K562 (cell line): ENCODE measurements at regions not wholly inside any gene's neighbourhood (a gene's known extent, or its start where the extent isn't known, plus 50 kb on each side); places are given as distances from the start of the nearest gene placed in this dataset.

Experiments used
- ATAC-seq: fragments of 200-7000 bp; cut with Tn5 transposase; 3 replicates; pipeline ENCODE4 v1.9.1; 2020; ENCODE audit warnings: moderate library complexity
- BruUV-seq: library from RNA; stranded (reverse); fragments of 400-500 nt; replicated peaks from 2 replicates; lab custom pipeline; 2021; lab: Mats Ljungman, UMichigan
- CTCF ChIA-PET: fragments of 300-600 bp; formaldehyde crosslinking; extraction: SDS; loops from one replicate; lab custom pipeline; 2021; ENCODE audit warnings: low intra/inter-chr PET ratio; lab: Yijun Ruan, JAX
- POLR2A ChIA-PET: fragments of 300-600, 350-650 bp; sonication (Branson Sonifier 250); formaldehyde crosslinking; extraction: SDS; loops from one replicate; lab custom pipeline; 2021; ENCODE audit warnings: antibody characterized with exemption, inconsistent platforms; lab: Yijun Ruan, JAX
- DNase-seq, 4 experiments: peaks; one replicate each; pipeline versions ENCODE4 v3.0.0 to v3.0.0-alpha.2; 2011 to 2018; ENCODE audit warnings: low spot score in 3 of 4, mixed read lengths in 3 of 4; ENCODE audit errors: extremely low read depth in 1 of 4
- FAIRE-seq: peaks from 2 replicates; lab custom pipeline; 2011; peaks lifted over from hg19 to GRCh38; lab: Jason Lieb, UNC
- H2AFZ ChIP-seq: 2 replicates; pipeline ENCODE4 v1.6.0; 2011; ENCODE audit warnings: low read depth, low read length, control low read depth, inconsistent platforms
- H3K27ac ChIP-seq: fragments of 200-600 bp; 3 replicates; pipeline ENCODE4 v1.8.0; 2011; ENCODE audit warnings: low read depth, mild to moderate bottlenecking, control low read depth, inconsistent platforms, low read length, moderate library complexity, mixed read lengths; ENCODE audit errors: extremely low read depth
- H3K27me3 ChIP-seq, 2 experiments: fragments of 300-600 bp in 1 of 2; 2 replicates in 1 of 2; 3 replicates in 1 of 2; pipeline versions ENCODE4 v1.6.0 to v1.8.0; 2011; ENCODE audit warnings: inconsistent platforms in 2 of 2, low read length in 2 of 2, mild to moderate bottlenecking in 1 of 2, mixed read lengths in 1 of 2, moderate library complexity in 1 of 2; ENCODE audit not compliant: control insufficient read depth in 2 of 2, insufficient read depth in 2 of 2
- H3K36me3 ChIP-seq: fragments of 300-600 bp; 3 replicates; pipeline ENCODE4 v1.8.0; 2011; ENCODE audit warnings: mild to moderate bottlenecking, low read length, inconsistent platforms; ENCODE audit not compliant: control insufficient read depth, insufficient read depth
- H3K4me1 ChIP-seq, 2 experiments: fragments of 200-600 bp in 1 of 2; replicated peaks in 1 of 2; 2 replicates in 1 of 2; 3 replicates in 1 of 2; pipeline versions ENCODE4 v1.5.1 to v1.8.0; 2011; ENCODE audit warnings: inconsistent platforms in 2 of 2, low read length in 2 of 2, mild to moderate bottlenecking in 1 of 2, mixed read lengths in 1 of 2, moderate library complexity in 1 of 2; ENCODE audit not compliant: control insufficient read depth in 2 of 2, insufficient read depth in 2 of 2
- H3K4me2 ChIP-seq: 2 replicates; pipeline ENCODE4 v1.6.1; 2011; ENCODE audit warnings: low read length, control low read depth, inconsistent platforms, mixed read lengths; ENCODE audit not compliant: insufficient read depth
- H3K4me3 ChIP-seq: fragments of 200-600 bp; sonication (generic), shearing (Covaris generic); 2 replicates; pipeline ENCODE4 v1.5.1; 2016; ENCODE audit warnings: control low read depth, inconsistent platforms
- H3K79me2 ChIP-seq: fragments of 200-600 bp; 3 replicates; pipeline ENCODE4 v1.8.0; 2011; ENCODE audit warnings: low read length, inconsistent platforms; ENCODE audit not compliant: control insufficient read depth, insufficient read depth
- H3K9ac ChIP-seq, 2 experiments: 2 replicates each; pipeline versions ENCODE4 v1.6.0 to v1.6.1; 2011; ENCODE audit warnings: low read depth in 2 of 2, low read length in 2 of 2, control low read depth in 1 of 2, inconsistent platforms in 1 of 2, mild to moderate bottlenecking in 1 of 2, mixed read lengths in 1 of 2; ENCODE audit not compliant: insufficient read depth in 1 of 2
- H3K9me1 ChIP-seq: one replicate; pipeline ENCODE4 v1.6.0; 2011; ENCODE audit warnings: inconsistent platforms, mild to moderate bottlenecking, low read length, moderate library complexity; ENCODE audit not compliant: control insufficient read depth, insufficient read depth
- H3K9me3 ChIP-seq: replicated peaks from 2 replicates; pipeline ENCODE4 v1.5.1; 2011; ENCODE audit warnings: low read depth, low read length, inconsistent platforms; ENCODE audit not compliant: control insufficient read depth, insufficient read depth
- H4K20me1 ChIP-seq: replicated peaks from 2 replicates; pipeline ENCODE4 v1.6.1; 2011; ENCODE audit warnings: low read length, inconsistent platforms, mixed read lengths; ENCODE audit not compliant: control insufficient read depth, insufficient read depth
- CBFA2T3 ChIP-seq: fragments of 450-650 bp; IDR thresholded peaks from 2 replicates; pipeline ENCODE4 v1.6.1; 2017
- CEBPB ChIP-seq: fragments of 450-650 bp; IDR thresholded peaks from 2 replicates; pipeline ENCODE4 v1.6.1; 2016; ENCODE audit warnings: missing genetic modification characterization, missing compliant biosample characterization
- CHCHD3 ChIP-seq: fragments of 250-450 bp; sonication (Bioruptor Pico); IDR thresholded peaks from 2 replicates; pipeline ENCODE4 v2.1.2; 2022; ENCODE audit warnings: mild to moderate bottlenecking
- CREB1 ChIP-seq, 2 experiments: sonication (generic) in 1 of 2; formaldehyde crosslinking in 1 of 2; IDR thresholded peaks; 2 replicates each; pipeline versions ENCODE4 v1.6.1 to v1.8.0; 2012 to 2022; ENCODE audit warnings: inconsistent platforms in 1 of 2, mild to moderate bottlenecking in 1 of 2, missing genetic modification reagents in 1 of 2, moderate library complexity in 1 of 2
- HDAC3 ChIP-seq: fragments of 450-650 bp; IDR thresholded peaks from 2 replicates; pipeline ENCODE4 v1.6.1; 2018; ENCODE audit warnings: borderline replicate concordance, mild to moderate bottlenecking, moderate library complexity; ENCODE audit not compliant: partially characterized antibody
- NFXL1 ChIP-seq: fragments of 450-650 bp; formaldehyde crosslinking; IDR thresholded peaks from 2 replicates; pipeline ENCODE4 v1.4.0; 2021; ENCODE audit warnings: mild to moderate bottlenecking
- PCBP2 ChIP-seq: fragments of 200-400 bp; formaldehyde crosslinking; IDR thresholded peaks from 2 replicates; pipeline ENCODE4 v1.6.1; 2018; ENCODE audit warnings: low read length, low read depth, mild to moderate bottlenecking, moderate library complexity; ENCODE audit not compliant: poor library complexity, severe bottlenecking
- RBM39 ChIP-seq: fragments of 200-400 bp; formaldehyde crosslinking; optimal IDR thresholded peaks from 2 replicates; pipeline ENCODE3; 2018; ENCODE audit warnings: low read depth, low read length
- TAF7 ChIP-seq: fragments of 450-650 bp; IDR thresholded peaks from 2 replicates; pipeline ENCODE4 v1.6.1; 2016; ENCODE audit warnings: missing genetic modification characterization, missing compliant biosample characterization
- TCF3 ChIP-seq: sonication (generic); formaldehyde crosslinking; IDR thresholded peaks from 2 replicates; pipeline ENCODE4 v1.4.0; 2020; ENCODE audit warnings: mild to moderate bottlenecking, missing genetic modification reagents
- U2AF2 ChIP-seq: fragments of 200-400 bp; formaldehyde crosslinking; optimal IDR thresholded peaks from 2 replicates; pipeline ENCODE3; 2017; ENCODE audit warnings: low read depth, mild to moderate bottlenecking, low read length
- ZBTB49 ChIP-seq: sonication (generic); formaldehyde crosslinking; IDR thresholded peaks from 2 replicates; pipeline ENCODE4 v1.8.0; 2022; ENCODE audit warnings: missing genetic modification reagents, mild to moderate bottlenecking, borderline replicate concordance
- ZFX ChIP-seq: sonication (generic); formaldehyde crosslinking; IDR thresholded peaks from 2 replicates; pipeline ENCODE4 v1.8.0; 2022; ENCODE audit warnings: mild to moderate bottlenecking, missing genetic modification reagents, moderate library complexity
- ZNF445 ChIP-seq: fragments of 250-450 bp; sonication (Bioruptor Pico); IDR thresholded peaks from 2 replicates; pipeline ENCODE4 v1.4.0; 2020; ENCODE audit warnings: low read depth, mild to moderate bottlenecking, moderate library complexity
- ZNF668 ChIP-seq: fragments of 250-450 bp; sonication (Bioruptor Pico); IDR thresholded peaks from 2 replicates; pipeline ENCODE4 v1.8.0; 2022; ENCODE audit warnings: mild to moderate bottlenecking, inconsistent platforms
- whole genome bisulfite sequencing: fragments of 100-300 bp; shearing (Covaris generic); methylation state at CpG from one replicate; pipeline ENCODE4 v1.1.6; 2016; ENCODE audit warnings: low coverage, mixed read lengths; ENCODE audit not compliant: insufficient coverage; ENCODE audit errors: missing lambda C conversion rate; 5-methylcytosine and 5-hydroxymethylcytosine counted together
- in situ Hi-C: fragments of 300-500 bp; cut with MboI; formaldehyde crosslinking; loops from 4 replicates; pipeline ENCODE4 v1.15.0; 2018; ENCODE audit warnings: inconsistent platforms, mixed read lengths
- intact Hi-C: fragments of 100-400 bp; cut with micrococcal nuclease; formaldehyde crosslinking; loops from 2 replicates; pipeline ENCODE4 v1.14.2; 2022

- no peaks in the 10 kb centered on the region for H3K79me2 ChIP-seq
- BruUV-seq = no TSS peak
- H2AFZ ChIP-seq = no peak overlapping the region
- H4K20me1 ChIP-seq = no peaks in the 10 kb centered on the region
- no peaks in the 10 kb centered on the region for H3K36me3 ChIP-seq
- H3K27me3 ChIP-seq = no peaks in the 10 kb centered on the region
- ATAC-seq (no peak), DNase-seq (no peak), FAIRE-seq (no peak)
- POLR2A ChIA-PET = no interaction called here
- CTCF ChIA-PET = no interaction called here
- H3K9me3 ChIP-seq = no peaks in the 10 kb centered on the region; the same call in 1 of the 2 replicates
- no peak overlapping the region for H3K9ac ChIP-seq
- H3K4me3 ChIP-seq = no peak overlapping the region
- no peak overlapping the region for H3K27ac ChIP-seq
- H3K9me1 ChIP-seq = no peaks in the 10 kb centered on the region
- no peak for TF ChIP-seq TCF3 (CRISPR knock-in tag)
- no peak for TF ChIP-seq CHCHD3 (CRISPR knock-in tag)
- no peak for TF ChIP-seq TAF7 (tag)
- TF ChIP-seq ZFX (CRISPR knock-in tag) = no peak
- no peak for TF ChIP-seq NFXL1
- peak; percentile 82 for TF ChIP-seq PCBP2
- TF ChIP-seq CEBPB (tag) = no peak
- no peak overlapping the region for H3K4me2 ChIP-seq
- no peaks in the 10 kb centered on the region for H3K4me1 ChIP-seq
- in situ Hi-C loops (no loop called here), intact Hi-C loops (no loop called here)
Observed at GRCh38 chr2:51201295-51201694, 169.4 kb upstream of the NRXN1 start.

GRCh38 chr2:51194656-51195055, 162.7 kb upstream of the NRXN1 start:
- ChIA-PET CTCF (no interaction called here), POLR2A (no interaction called here)
- no peak overlapping the region for H2AFZ ChIP-seq
- H4K20me1 ChIP-seq = no peaks in the 10 kb centered on the region
- 0% methylated on average over 10 of the region's 10 CpGs for WGBS
- no peak for ATAC-seq
- H3K9ac ChIP-seq = no peak overlapping the region
- no TSS peak for BruUV-seq
- H3K79me2 ChIP-seq = no peaks in the 10 kb centered on the region
- H3K36me3 ChIP-seq = no peaks in the 10 kb centered on the region
- intact Hi-C loops = no loop called here
- no peaks in the 10 kb centered on the region for H3K9me1 ChIP-seq
- H3K27ac ChIP-seq = no peak overlapping the region
- H3K4me1 ChIP-seq = no peaks in the 10 kb centered on the region
- DNase-seq = no peak
- no peaks in the 10 kb centered on the region for H3K27me3 ChIP-seq
- in situ Hi-C loops = no loop called here
- H3K4me2 ChIP-seq = no peak overlapping the region
- H3K9me3 ChIP-seq = no peaks in the 10 kb centered on the region; the same call in 1 of the 2 replicates
- no peak for FAIRE-seq
- no peak overlapping the region for H3K4me3 ChIP-seq
- no peak for TF ChIP-seq U2AF2
- no peak for TF ChIP-seq HDAC3
- TF ChIP-seq ZNF668 (CRISPR knock-in tag) = no peak
- no peak for TF ChIP-seq RBM39
- TF ChIP-seq CBFA2T3 = no peak
- TF ChIP-seq ZBTB49 (CRISPR knock-in tag) = no peak
- TF ChIP-seq ZNF445 (CRISPR knock-in tag) = no peak
- TF ChIP-seq CREB1 (IDR thresholded peaks at IDR 0.05) = no peak
- no peak for TF ChIP-seq CREB1 (CRISPR knock-in tag; IDR thresholded peaks at IDR 0.05)
